Left colon (tissue), 2 donors: ENCODE measurements at regions not wholly inside any gene's neighbourhood (a gene's known extent, or its start where the extent isn't known, plus 50 kb on each side); places are given as distances from the start of the nearest gene placed in this dataset.

Experiments used
- ATAC-seq: fragments of 200-7000 bp; cut with Tn5 transposase; one replicate; pipeline ENCODE4 v1.9.1; 2020; ENCODE audit warnings: mild to moderate bottlenecking, moderate library complexity
- DNase-seq, 2 donors: peaks; one replicate each; pipeline ENCODE4 v3.0.0-alpha.2; 2020
- intact Hi-C, 2 donors: fragments of 100-400 bp; cut with DNase I in 1 of 2; cut with micrococcal nuclease in 1 of 2; formaldehyde crosslinking; loops; one replicate each; pipeline versions ENCODE4 v1.11.2 to v1.14.0; 2022; cut with DNase I, micrococcal nuclease
- donor health status: DM: no; HTN: no; CAD: no.
- donor health status: DM: yes; HTN: yes; CAD: no.

DNA sequence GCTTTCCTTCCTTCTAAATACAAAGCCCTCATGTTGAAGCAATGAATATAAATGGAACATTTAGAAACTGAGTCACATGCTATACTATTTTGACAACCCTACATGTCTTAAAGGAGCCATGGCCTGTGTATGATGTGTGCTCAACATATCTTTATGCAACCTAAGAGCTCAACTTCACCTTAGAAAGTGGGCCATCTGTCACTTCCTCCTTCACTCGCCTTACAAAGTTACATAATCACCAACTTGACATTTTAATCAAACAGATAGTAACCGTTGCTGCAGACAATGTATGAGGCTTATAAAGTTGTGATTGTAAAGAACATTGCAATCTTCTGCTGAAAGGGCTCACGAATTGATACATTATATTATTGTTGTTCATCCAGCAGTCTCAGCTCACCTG is 163.6 kb downstream of the SERPINI1 start:
- DNase-seq (no peak), ATAC-seq (peak; percentile 90)
- intact Hi-C loops, result no loop called here

DNA sequence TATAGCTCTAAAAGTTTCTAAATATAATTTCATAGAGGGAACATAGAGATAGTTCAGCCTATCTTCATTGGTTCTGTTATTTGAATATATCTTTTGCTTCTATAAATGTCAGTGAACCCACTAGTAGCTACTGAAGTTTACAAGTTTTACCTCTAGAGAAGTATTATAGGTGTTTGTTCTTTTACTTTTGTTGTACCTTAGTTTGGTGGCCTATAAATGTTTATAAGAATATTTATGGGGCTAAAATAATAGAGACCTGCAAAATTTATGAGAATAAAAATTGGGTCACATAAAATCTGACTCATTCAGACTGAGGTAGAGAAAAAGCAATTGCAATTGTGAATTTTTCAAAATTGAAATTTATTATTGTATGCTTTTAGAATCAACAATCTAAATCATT is 162.6 kb downstream of the SERPINI1 start:
- intact Hi-C loops, result no loop called here
- DNase-seq, result no peak
- no peak for ATAC-seq

GRCh38 chr3:167895684-167896083 is 160.2 kb downstream of the SERPINI1 start:
- ATAC-seq (no peak), DNase-seq (no peak)
- intact Hi-C loops, result no loop called here

GRCh38 chr3:167895178-167895577 is 159.7 kb downstream of the SERPINI1 start:
- intact Hi-C loops, result no loop called here
- no peak for DNase-seq
- no peak for ATAC-seq

GRCh38 chr3:167892205-167892604 is 156.7 kb downstream of the SERPINI1 start:
- ATAC-seq, result no peak
- no peak for DNase-seq
- intact Hi-C loops, result no loop called here

GRCh38 chr3:167887096-167887495 is 151.6 kb downstream of the SERPINI1 start:
- intact Hi-C loops, result no loop called here
- no peak for ATAC-seq
- DNase-seq, result no peak

GRCh38 chr3:167886690-167887089 is 151.2 kb downstream of the SERPINI1 start:
- intact Hi-C loops, result no loop called here
- ATAC-seq (no peak), DNase-seq (no peak)

DNA sequence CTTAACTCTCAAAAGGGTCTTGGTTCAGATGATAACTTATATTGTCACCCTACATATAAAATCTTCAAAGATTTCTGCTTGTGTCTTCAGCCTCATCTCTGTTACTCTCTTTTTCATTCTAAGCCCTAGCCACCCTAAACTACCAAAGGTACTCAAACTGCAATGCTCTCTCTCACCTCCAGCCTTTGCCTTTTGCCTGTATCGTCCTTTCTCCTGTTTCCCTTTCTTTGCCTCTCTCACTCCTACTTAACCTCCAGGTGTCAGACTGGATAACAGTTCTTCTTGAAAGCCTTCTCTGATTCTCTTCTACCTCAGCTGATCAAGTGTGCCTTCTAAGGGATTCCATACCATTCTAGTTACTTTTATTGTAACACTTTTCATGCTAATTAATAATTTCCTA is 149.8 kb downstream of the SERPINI1 start:
- DNase-seq (no peak), ATAC-seq (no peak)
- intact Hi-C loops, result no loop called here

- intact Hi-C loops, result loop anchor here in 1 of 2 donors (5.0 kb wide), 1 partner anchor 502 kb away; the partner anchor contains the start of gene ZBBX
- ATAC-seq, result no peak
Measured at GRCh38 chr3:167884481-167884880, 149.0 kb downstream of the SERPINI1 start.

DNA sequence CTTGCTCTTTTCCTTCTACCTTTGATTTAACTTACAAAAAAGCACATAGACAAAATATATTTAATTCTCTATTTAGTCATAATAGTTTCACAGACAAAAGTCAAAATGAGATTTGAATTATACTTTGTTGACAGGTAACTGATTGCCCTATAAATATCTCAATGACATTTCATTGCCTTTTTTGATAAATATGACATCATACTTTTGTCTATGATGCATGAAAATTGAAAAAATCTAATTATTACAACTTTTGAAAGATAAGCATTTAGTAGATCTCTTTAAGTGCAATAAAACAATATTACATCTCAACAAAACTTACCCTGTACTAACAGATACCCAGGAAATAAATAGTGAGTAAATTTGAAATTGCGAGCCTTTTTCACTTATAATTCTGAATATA is 147.9 kb downstream of the SERPINI1 start:
- ATAC-seq, result no peak
- intact Hi-C loops, result loop anchor here in 1 of 2 donors (5.0 kb wide), 1 partner anchor 501 kb away; the partner anchor contains the start of gene ZBBX
- no peak for DNase-seq

More at GRCh38 chr3:167884481-167884880, 149.0 kb downstream of the SERPINI1 start:
- no peak for DNase-seq

GRCh38 chr3:167882057-167882667 is 146.6 kb downstream of the SERPINI1 start:
- intact Hi-C loops, result loop anchor here in 1 of 2 donors (5.0 kb wide), 1 partner anchor 500 kb away; the partner anchor contains the start of gene ZBBX
- no peak for DNase-seq
- peak; percentile 46 for ATAC-seq

- intact Hi-C loops, result loop anchor here in 1 of 2 donors (5.0 kb wide), 1 partner anchor 498 kb away; the partner anchor contains the start of gene ZBBX
- DNase-seq (no peak), ATAC-seq (no peak)
Measured at GRCh38 chr3:167880183-167880582, 144.7 kb downstream of the SERPINI1 start.

GRCh38 chr3:167876620-167877281 is 141.2 kb downstream of the SERPINI1 start:
- intact Hi-C loops, result no loop called here
- ATAC-seq (no peak), DNase-seq (no peak)
